ENCODE measurements at regions not wholly inside any gene's neighbourhood (a gene's known extent, or its start where the extent isn't known, plus 50 kb on each side); places are given as distances from the start of the nearest gene placed in this dataset.

- H3K4me3 ChIP-seq (ENCODE audit: low read length) = no peak overlapping the region
- Mint-ChIP-seq H3K4me1 (no peaks in the 10 kb centered on the region), H3K9me3 (peaks cover 0 to 4% (median 0%) of the 10 kb centered on the region in 5 donors), H3K36me3 (no peaks in the 10 kb centered on the region), H3K4me3 (no peak overlapping the region), H3K27me3 (peaks cover 0 to 4% of the 10 kb centered on the region in 2 donors), H3K27ac (no peak overlapping the region)
- H3K27me3 ChIP-seq (ENCODE audit: insufficient read depth, low read length, poor library complexity, severe bottlenecking) = no peaks in the 10 kb centered on the region
- H3K9me3 ChIP-seq (ENCODE audit: low read length) = no peaks in the 10 kb centered on the region
- DNase-seq = no peak
- H3K4me1 ChIP-seq (ENCODE audit: insufficient read depth, low read length) = no peaks in the 10 kb centered on the region
- H3K36me3 ChIP-seq (ENCODE audit: insufficient read depth, low read length) = no peaks in the 10 kb centered on the region
- no peak overlapping the region for H3K27ac ChIP-seq (ENCODE audit: low read depth, low read length)
- ChIA-PET CTCF (no interaction called here), POLR2A (no interaction called here)
Observed at GRCh38 chr3:64382153-64382552, 156.9 kb upstream of the PRICKLE2 start.

DNA sequence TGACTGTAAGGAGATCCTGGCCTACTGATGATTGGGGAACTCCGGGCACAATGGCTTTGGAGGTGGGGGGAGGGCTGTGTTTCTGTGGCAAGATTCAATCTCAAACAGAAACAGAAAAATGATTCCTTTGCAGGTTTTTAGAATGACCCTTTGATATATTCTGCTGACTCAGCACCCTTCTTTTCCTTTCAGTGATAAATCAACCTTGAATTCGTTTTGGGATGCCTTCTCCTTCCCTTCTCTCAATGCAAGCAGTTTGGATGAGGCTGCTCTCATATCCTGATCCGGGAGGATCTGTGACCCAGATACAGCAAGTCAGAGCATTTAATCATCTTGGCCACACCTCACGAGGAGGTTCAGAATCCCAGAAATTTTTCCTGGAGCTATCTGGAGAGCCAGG is 156.1 kb upstream of the PRICKLE2 start:
- Histone ChIP-seq H3K4me3 (ENCODE audit: low read length) (no peak overlapping the region), H3K4me1 (ENCODE audit: insufficient read depth, low read length) (no peaks in the 10 kb centered on the region), H3K9me3 (ENCODE audit: low read length) (no peaks in the 10 kb centered on the region), H3K36me3 (ENCODE audit: insufficient read depth, low read length) (no peaks in the 10 kb centered on the region), H3K27ac (ENCODE audit: low read depth, low read length) (no peak overlapping the region), H3K27me3 (ENCODE audit: insufficient read depth, low read length, poor library complexity, severe bottlenecking) (no peaks in the 10 kb centered on the region)
- DNase-seq = no peak
- no peaks in the 10 kb centered on the region for H3K4me1 Mint-ChIP-seq
- peaks cover 0 to 2% of the 10 kb centered on the region in 2 donors for H3K27me3 Mint-ChIP-seq
- H3K27ac Mint-ChIP-seq = no peak overlapping the region
- ChIA-PET CTCF (no interaction called here), POLR2A (no interaction called here)
- H3K4me3 Mint-ChIP-seq = no peak overlapping the region
- H3K36me3 Mint-ChIP-seq = no peaks in the 10 kb centered on the region
- H3K9me3 Mint-ChIP-seq = peaks cover 0 to 4% (median 0%) of the 10 kb centered on the region in 5 donors

GRCh38 chr3:64380546-64380945 is 155.3 kb upstream of the PRICKLE2 start:
- Histone ChIP-seq H3K4me1 (ENCODE audit: insufficient read depth, low read length) (no peaks in the 10 kb centered on the region), H3K36me3 (ENCODE audit: insufficient read depth, low read length) (no peaks in the 10 kb centered on the region), H3K27me3 (ENCODE audit: insufficient read depth, low read length, poor library complexity, severe bottlenecking) (no peaks in the 10 kb centered on the region), H3K27ac (ENCODE audit: low read depth, low read length) (no peak overlapping the region), H3K9me3 (ENCODE audit: low read length) (no peaks in the 10 kb centered on the region), H3K4me3 (ENCODE audit: low read length) (no peak overlapping the region)
- no peak overlapping the region for H3K4me3 Mint-ChIP-seq
- H3K27ac Mint-ChIP-seq = peak overlapping the region in 1 of 8 donors; percentile 2
- H3K36me3 Mint-ChIP-seq = no peaks in the 10 kb centered on the region
- ChIA-PET POLR2A (no interaction called here), CTCF (no interaction called here)
- DNase-seq = no peak
- no peaks in the 10 kb centered on the region for H3K4me1 Mint-ChIP-seq
- no peaks in the 10 kb centered on the region for H3K27me3 Mint-ChIP-seq
- peaks cover 0 to 7% (median 0%) of the 10 kb centered on the region in 5 donors for H3K9me3 Mint-ChIP-seq

DNA sequence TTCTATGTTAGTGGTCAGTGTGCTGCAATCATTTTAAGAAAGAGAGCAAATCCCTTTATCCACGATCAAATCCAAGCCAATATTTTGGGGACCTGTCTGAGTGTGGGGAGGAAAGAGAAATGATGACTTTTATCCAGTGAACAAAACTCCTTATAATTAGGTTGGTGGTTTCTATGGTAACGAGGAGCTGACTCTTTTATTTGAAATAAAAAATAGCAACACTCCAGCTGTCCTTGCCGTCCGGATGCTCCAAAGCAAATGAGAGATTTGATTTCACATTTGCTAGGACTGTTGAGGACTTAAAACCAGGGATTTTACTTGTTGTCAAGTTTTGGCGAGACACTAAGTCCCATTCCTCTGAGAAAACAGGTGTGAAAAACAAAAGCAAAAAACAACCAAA is 154.0 kb upstream of the PRICKLE2 start:
- H3K36me3 ChIP-seq (ENCODE audit: insufficient read depth, low read length) = no peaks in the 10 kb centered on the region
- ChIA-PET CTCF (no interaction called here), POLR2A (no interaction called here)
- H3K27me3 Mint-ChIP-seq = no peaks in the 10 kb centered on the region
- H3K4me3 Mint-ChIP-seq = no peak overlapping the region
- H3K27me3 ChIP-seq (ENCODE audit: insufficient read depth, low read length, poor library complexity, severe bottlenecking) = no peaks in the 10 kb centered on the region
- H3K27ac Mint-ChIP-seq = no peak overlapping the region
- DNase-seq = no peak
- no peaks in the 10 kb centered on the region for H3K4me1 Mint-ChIP-seq
- no peaks in the 10 kb centered on the region for H3K9me3 ChIP-seq (ENCODE audit: low read length)
- H3K36me3 Mint-ChIP-seq = no peaks in the 10 kb centered on the region
- no peak overlapping the region for H3K27ac ChIP-seq (ENCODE audit: low read depth, low read length)
- no peaks in the 10 kb centered on the region for H3K4me1 ChIP-seq (ENCODE audit: insufficient read depth, low read length)
- H3K9me3 Mint-ChIP-seq = peaks cover 0 to 9% (median 2%) of the 10 kb centered on the region in 5 donors
- no peak overlapping the region for H3K4me3 ChIP-seq (ENCODE audit: low read length)

DNA sequence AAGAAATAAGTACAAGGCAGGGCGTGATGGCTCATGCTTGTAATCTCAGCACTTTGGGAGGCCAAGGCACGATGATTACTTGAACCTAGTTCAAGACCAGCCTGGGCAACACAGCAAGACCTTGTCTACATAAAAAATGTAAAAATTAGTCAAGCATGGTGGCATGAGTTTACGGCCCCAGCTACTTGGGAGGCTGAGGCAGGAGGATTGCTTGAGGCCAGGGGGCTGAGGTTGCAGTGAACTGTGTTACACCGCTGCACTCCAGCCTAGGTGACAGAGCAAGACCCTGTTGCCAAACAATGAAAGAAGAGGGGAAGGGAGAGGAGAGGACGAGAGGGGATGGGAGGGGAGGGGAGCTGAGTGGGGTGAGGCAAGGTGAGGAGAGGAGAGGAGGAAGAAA is 152.7 kb upstream of the PRICKLE2 start:
- no peaks in the 10 kb centered on the region for H3K4me1 ChIP-seq (ENCODE audit: insufficient read depth, low read length)
- no peaks in the 10 kb centered on the region for H3K27me3 ChIP-seq (ENCODE audit: insufficient read depth, low read length, poor library complexity, severe bottlenecking)
- Mint-ChIP-seq H3K36me3 (no peaks in the 10 kb centered on the region), H3K27ac (peak overlapping the region in 1 of 8 donors; percentile 19), H3K9me3 (peaks cover 2 to 9% (median 2%) of the 10 kb centered on the region in 5 donors), H3K4me3 (no peak overlapping the region), H3K4me1 (no peaks in the 10 kb centered on the region), H3K27me3 (no peaks in the 10 kb centered on the region)
- no peak overlapping the region for H3K27ac ChIP-seq (ENCODE audit: low read depth, low read length)
- CTCF ChIA-PET = no interaction called here
- H3K36me3 ChIP-seq (ENCODE audit: insufficient read depth, low read length) = no peaks in the 10 kb centered on the region
- POLR2A ChIA-PET = no interaction called here
- no peak for DNase-seq
- no peaks in the 10 kb centered on the region for H3K9me3 ChIP-seq (ENCODE audit: low read length)
- no peak overlapping the region for H3K4me3 ChIP-seq (ENCODE audit: low read length)

DNA sequence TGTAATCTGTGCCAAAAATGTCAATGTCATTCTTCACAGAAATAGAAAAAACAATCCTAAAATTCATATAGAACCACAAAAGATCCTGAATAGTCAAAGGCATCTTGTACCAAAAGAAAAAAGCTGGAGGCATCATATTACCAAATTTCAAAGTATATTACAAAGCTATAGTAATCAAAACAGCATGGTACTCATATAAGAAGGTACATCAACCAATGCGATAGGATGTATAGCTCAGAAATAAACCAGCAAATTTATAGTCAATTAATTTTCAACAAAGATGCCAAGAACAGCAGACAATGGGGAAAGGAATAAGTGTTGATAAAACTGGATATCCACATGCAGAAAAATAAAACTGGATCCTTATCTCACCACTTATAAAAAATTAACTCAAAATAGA is 150.5 kb upstream of the PRICKLE2 start:
- Mint-ChIP-seq H3K27ac (no peak overlapping the region), H3K36me3 (no peaks in the 10 kb centered on the region), H3K9me3 (peaks cover 2 to 9% (median 4%) of the 10 kb centered on the region in 5 donors), H3K27me3 (peaks cover 0 to 1% of the 10 kb centered on the region in 2 donors), H3K4me3 (no peak overlapping the region), H3K4me1 (no peaks in the 10 kb centered on the region)
- H3K27me3 ChIP-seq (ENCODE audit: insufficient read depth, low read length, poor library complexity, severe bottlenecking) = no peaks in the 10 kb centered on the region
- H3K9me3 ChIP-seq (ENCODE audit: low read length) = no peaks in the 10 kb centered on the region
- POLR2A ChIA-PET = no interaction called here
- H3K4me1 ChIP-seq (ENCODE audit: insufficient read depth, low read length) = no peaks in the 10 kb centered on the region
- no peak overlapping the region for H3K27ac ChIP-seq (ENCODE audit: low read depth, low read length)
- no peak overlapping the region for H3K4me3 ChIP-seq (ENCODE audit: low read length)
- H3K36me3 ChIP-seq (ENCODE audit: insufficient read depth, low read length) = no peaks in the 10 kb centered on the region
- DNase-seq = no peak
- CTCF ChIA-PET = no interaction called here

GRCh38 chr3:64369390-64369789 is 144.1 kb upstream of the PRICKLE2 start:
- Mint-ChIP-seq H3K27ac (no peak overlapping the region), H3K36me3 (no peaks in the 10 kb centered on the region), H3K4me1 (no peaks in the 10 kb centered on the region), H3K9me3 (peaks cover 0 to 4% (median 2%) of the 10 kb centered on the region in 5 donors), H3K27me3 (peaks cover 0 to 4% of the 10 kb centered on the region in 2 donors), H3K4me3 (no peak overlapping the region)
- Histone ChIP-seq H3K27ac (ENCODE audit: low read depth, low read length) (no peak overlapping the region), H3K4me1 (ENCODE audit: insufficient read depth, low read length) (no peaks in the 10 kb centered on the region), H3K4me3 (ENCODE audit: low read length) (no peak overlapping the region), H3K9me3 (ENCODE audit: low read length) (no peaks in the 10 kb centered on the region), H3K36me3 (ENCODE audit: insufficient read depth, low read length) (no peaks in the 10 kb centered on the region), H3K27me3 (ENCODE audit: insufficient read depth, low read length, poor library complexity, severe bottlenecking) (no peaks in the 10 kb centered on the region)
- no peak for DNase-seq
- ChIA-PET CTCF (interaction anchor here (0.5 to 1.6 kb wide), 2 partner anchors 18 to 19 kb away, joined by 3 read pairs; no protein-coding TSS in a partner anchor), POLR2A (no interaction called here)

GRCh38 chr3:64368257-64369020 is 143.2 kb upstream of the PRICKLE2 start:
- Histone ChIP-seq H3K27ac (ENCODE audit: low read depth, low read length) (no peak overlapping the region), H3K9me3 (ENCODE audit: low read length) (no peaks in the 10 kb centered on the region), H3K27me3 (ENCODE audit: insufficient read depth, low read length, poor library complexity, severe bottlenecking) (no peaks in the 10 kb centered on the region), H3K36me3 (ENCODE audit: insufficient read depth, low read length) (no peaks in the 10 kb centered on the region), H3K4me1 (ENCODE audit: insufficient read depth, low read length) (no peaks in the 10 kb centered on the region), H3K4me3 (ENCODE audit: low read length) (no peak overlapping the region)
- Mint-ChIP-seq H3K27me3 (peaks cover 0 to 4% of the 10 kb centered on the region in 2 donors), H3K9me3 (peaks cover 0 to 2% (median 2%) of the 10 kb centered on the region in 5 donors), H3K27ac (no peak overlapping the region), H3K4me1 (no peaks in the 10 kb centered on the region), H3K36me3 (no peaks in the 10 kb centered on the region), H3K4me3 (no peak overlapping the region)
- ChIA-PET POLR2A (no interaction called here), CTCF (no interaction called here)
- DNase-seq = no peak
